ENCODE measurements at regions not wholly inside any gene's neighbourhood (a gene's known extent, or its start where the extent isn't known, plus 50 kb on each side); places are given as distances from the start of the nearest gene placed in this dataset.

DNA sequence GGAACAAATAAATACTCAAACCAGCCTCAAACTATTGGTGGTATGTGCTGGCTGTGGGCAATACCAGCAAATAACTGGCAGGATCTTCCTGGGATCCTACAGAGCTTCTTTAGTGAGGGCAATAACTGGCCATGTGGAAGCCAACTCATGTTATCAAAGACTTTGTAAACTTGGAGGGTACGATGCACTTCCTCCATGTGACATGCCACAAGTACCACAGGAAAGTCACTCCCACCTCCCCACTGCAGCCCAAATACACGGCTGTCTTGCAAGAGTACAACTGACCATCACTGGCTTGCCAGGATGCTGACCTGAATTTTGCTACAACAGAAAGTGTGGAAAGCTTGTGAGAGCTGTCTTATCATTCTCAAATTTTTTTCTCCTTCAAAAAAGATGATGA lies 93.3 kb upstream of the MAML3 start:
- H2AFZ ChIP-seq (ENCODE audit: low read depth, low read length, poor library complexity, severe bottlenecking): no peak overlapping the region
- no TSS peak for BruUV-seq (replicated peaks)
- no peak overlapping the region for H3K27ac ChIP-seq (ENCODE audit: low read depth, low read length)
- H3K36me3 ChIP-seq (ENCODE audit: control insufficient read depth in 1 of 2, insufficient read depth in 2 of 2, low read length in 2 of 2): no peaks in the 10 kb centered on the region
- no peaks in the 10 kb centered on the region for H3K9me2 ChIP-seq (ENCODE audit: insufficient read depth)
- intact Hi-C loops (cut with micrococcal nuclease): no loop called here
- H3K4me1 ChIP-seq (ENCODE audit: control insufficient read depth in 1 of 2, insufficient read depth in 2 of 2, low read length in 2 of 2): peaks cover 0 to 10% of the 10 kb centered on the region in 2 experiments; a peak in 2 of 4 replicates
- H3K27me3 ChIP-seq (ENCODE audit: insufficient read depth, low read length): no peaks in the 10 kb centered on the region
- no peaks in the 10 kb centered on the region for H3K79me2 ChIP-seq (ENCODE audit: insufficient read depth, low read length)
- no peaks in the 10 kb centered on the region for H4K20me1 ChIP-seq (ENCODE audit: insufficient read depth)
- no peaks in the 10 kb centered on the region for H3K9me3 ChIP-seq (ENCODE audit: control insufficient read depth in 1 of 2, insufficient read depth in 1 of 2, low read depth in 1 of 2, low read length in 2 of 2)
- ChIA-PET RAD21 (ENCODE audit: low non-redundant PET in 1 of 2, low total read pairs in 2 of 2, uncharacterized antibody in 2 of 2, unreplicated experiment in 2 of 2) (no interaction called here), POLR2A (interaction anchor here (0.7 kb wide), 1 partner anchor 93 kb away, joined by 3 read pairs; the partner anchor contains the start of gene MAML3), CTCF (no interaction called here)
- no peak for TF ChIP-seq SIN3A (IDR thresholded peaks at IDR 0.05; ENCODE audit: low read depth)
- TF ChIP-seq EGR1 (IDR thresholded peaks at IDR 0.05; ENCODE audit: low read depth): no peak
- TF ChIP-seq FOSL1 (IDR thresholded peaks at IDR 0.05; ENCODE audit: low read depth): no peak
- TF ChIP-seq EZH2phosphoT487 (IDR thresholded peaks at IDR 0.05; ENCODE audit: borderline replicate concordance): no peak
- TF ChIP-seq RAD21 (IDR thresholded peaks at IDR 0.05; ENCODE audit: low read depth): no peak
- TF ChIP-seq, protein P1, sequence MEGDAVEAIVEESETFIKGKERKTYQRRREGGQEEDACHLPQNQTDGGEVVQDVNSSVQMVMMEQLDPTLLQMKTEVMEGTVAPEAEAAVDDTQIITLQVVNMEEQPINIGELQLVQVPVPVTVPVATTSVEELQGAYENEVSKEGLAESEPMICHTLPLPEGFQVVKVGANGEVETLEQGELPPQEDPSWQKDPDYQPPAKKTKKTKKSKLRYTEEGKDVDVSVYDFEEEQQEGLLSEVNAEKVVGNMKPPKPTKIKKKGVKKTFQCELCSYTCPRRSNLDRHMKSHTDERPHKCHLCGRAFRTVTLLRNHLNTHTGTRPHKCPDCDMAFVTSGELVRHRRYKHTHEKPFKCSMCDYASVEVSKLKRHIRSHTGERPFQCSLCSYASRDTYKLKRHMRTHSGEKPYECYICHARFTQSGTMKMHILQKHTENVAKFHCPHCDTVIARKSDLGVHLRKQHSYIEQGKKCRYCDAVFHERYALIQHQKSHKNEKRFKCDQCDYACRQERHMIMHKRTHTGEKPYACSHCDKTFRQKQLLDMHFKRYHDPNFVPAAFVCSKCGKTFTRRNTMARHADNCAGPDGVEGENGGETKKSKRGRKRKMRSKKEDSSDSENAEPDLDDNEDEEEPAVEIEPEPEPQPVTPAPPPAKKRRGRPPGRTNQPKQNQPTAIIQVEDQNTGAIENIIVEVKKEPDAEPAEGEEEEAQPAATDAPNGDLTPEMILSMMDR (IDR thresholded peaks at IDR 0.05 in 2 of 3, conservative IDR thresholded peaks at IDR 0.05 in 1 of 3; ENCODE audit: borderline replicate concordance in 1 of 3, insufficient read depth in 1 of 3, low read depth in 2 of 3, low read length in 2 of 3): no peak
- no peak for TF ChIP-seq JUND (IDR thresholded peaks at IDR 0.05)
- no peak for TF ChIP-seq EZH2 (IDR thresholded peaks at IDR 0.05)
- no peak for TF ChIP-seq SRF (IDR thresholded peaks at IDR 0.05; ENCODE audit: low read depth)
- TF ChIP-seq CBX3 (IDR thresholded peaks at IDR 0.05; ENCODE audit: low read depth): no peak
- TF ChIP-seq ZFX (IDR thresholded peaks at IDR 0.05): no peak
- TF ChIP-seq, protein P2, sequence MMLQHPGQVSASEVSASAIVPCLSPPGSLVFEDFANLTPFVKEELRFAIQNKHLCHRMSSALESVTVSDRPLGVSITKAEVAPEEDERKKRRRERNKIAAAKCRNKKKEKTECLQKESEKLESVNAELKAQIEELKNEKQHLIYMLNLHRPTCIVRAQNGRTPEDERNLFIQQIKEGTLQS (IDR thresholded peaks at IDR 0.05): no peak
- TF ChIP-seq, protein P3, sequence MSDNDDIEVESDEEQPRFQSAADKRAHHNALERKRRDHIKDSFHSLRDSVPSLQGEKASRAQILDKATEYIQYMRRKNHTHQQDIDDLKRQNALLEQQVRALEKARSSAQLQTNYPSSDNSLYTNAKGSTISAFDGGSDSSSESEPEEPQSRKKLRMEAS (IDR thresholded peaks at IDR 0.05): no peak
- no peak for TF ChIP-seq ELF1 (IDR thresholded peaks at IDR 0.05; ENCODE audit: borderline replicate concordance, low read depth)
- TF ChIP-seq, protein P4, sequence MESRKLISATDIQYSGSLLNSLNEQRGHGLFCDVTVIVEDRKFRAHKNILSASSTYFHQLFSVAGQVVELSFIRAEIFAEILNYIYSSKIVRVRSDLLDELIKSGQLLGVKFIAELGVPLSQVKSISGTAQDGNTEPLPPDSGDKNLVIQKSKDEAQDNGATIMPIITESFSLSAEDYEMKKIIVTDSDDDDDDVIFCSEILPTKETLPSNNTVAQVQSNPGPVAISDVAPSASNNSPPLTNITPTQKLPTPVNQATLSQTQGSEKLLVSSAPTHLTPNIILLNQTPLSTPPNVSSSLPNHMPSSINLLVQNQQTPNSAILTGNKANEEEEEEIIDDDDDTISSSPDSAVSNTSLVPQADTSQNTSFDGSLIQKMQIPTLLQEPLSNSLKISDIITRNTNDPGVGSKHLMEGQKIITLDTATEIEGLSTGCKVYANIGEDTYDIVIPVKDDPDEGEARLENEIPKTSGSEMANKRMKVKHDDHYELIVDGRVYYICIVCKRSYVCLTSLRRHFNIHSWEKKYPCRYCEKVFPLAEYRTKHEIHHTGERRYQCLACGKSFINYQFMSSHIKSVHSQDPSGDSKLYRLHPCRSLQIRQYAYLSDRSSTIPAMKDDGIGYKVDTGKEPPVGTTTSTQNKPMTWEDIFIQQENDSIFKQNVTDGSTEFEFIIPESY (IDR thresholded peaks at IDR 0.05; ENCODE audit: extremely low read depth, insufficient replicate concordance, low read length): no peak
- TF ChIP-seq POLR2A (IDR thresholded peaks at IDR 0.05; ENCODE audit: borderline replicate concordance, extremely low read depth, insufficient read depth, insufficient read length): no peak
- TF ChIP-seq YY1 (IDR thresholded peaks at IDR 0.05; ENCODE audit: extremely low read depth, insufficient replicate concordance, low read depth, low read length): no peak
- TF ChIP-seq SP1 (IDR thresholded peaks at IDR 0.05; ENCODE audit: low read depth): no peak
- H3K4me2 ChIP-seq (ENCODE audit: low read length): no peak overlapping the region
- ATAC-seq: no peak
- no peak overlapping the region for H3K9ac ChIP-seq (ENCODE audit: low read length)
- no peak overlapping the region for H3K4me3 ChIP-seq (replicated peaks in 1 of 2; ENCODE audit: low read depth in 1 of 2, low read length in 2 of 2)
- no peak for DNase-seq (ENCODE audit: low read depth, low spot score)

Measured in HCT116 (cell line).